OCI-LY3 (cell line): ENCODE measurements at regions not wholly inside any gene's neighbourhood (a gene's known extent, or its start where the extent isn't known, plus 50 kb on each side); places are given as distances from the start of the nearest gene placed in this dataset.

Source experiments
- H2AFZ ChIP-seq: fragments of 200-600, 300-600 bp; shearing (Covaris generic); 2 replicates; pipeline ENCODE4 v1.6.0; 2014; ENCODE audit warnings: antibody characterized with exemption, low read depth, low read length
- H3K27ac ChIP-seq: fragments of 200-600, 300-600 bp; sonication (generic); 2 replicates; pipeline ENCODE4 v1.5.1; 2014; ENCODE audit warnings: mild to moderate bottlenecking, low read length, moderate library complexity, mixed read lengths
- H3K27me3 ChIP-seq: fragments of 200-600, 300-600 bp; sonication (generic); 2 replicates; pipeline ENCODE4 v1.6.1; 2014; ENCODE audit warnings: low read depth, low read length, mixed read lengths
- H3K36me3 ChIP-seq: fragments of 200-600, 300-600 bp; sonication (generic); replicated peaks from 2 replicates; pipeline ENCODE3; 2014; ENCODE audit warnings: low read depth, low read length, mixed read lengths
- H3K4me1 ChIP-seq: fragments of 300-600, 200-600 bp; sonication (generic); 2 replicates; pipeline ENCODE4 v1.6.1; 2014; ENCODE audit warnings: low read length, mixed read lengths
- H3K4me2 ChIP-seq: fragments of 200-600, 300-600 bp; sonication (generic); 2 replicates; pipeline ENCODE4 v1.6.1; 2014; ENCODE audit warnings: low read length, mixed read lengths
- H3K4me3 ChIP-seq: fragments of 300-600, 200-600 bp; sonication (generic); 2 replicates; pipeline ENCODE4 v1.5.1; 2014; ENCODE audit warnings: antibody characterized with exemption, mild to moderate bottlenecking, low read length, moderate library complexity
- H3K79me2 ChIP-seq: fragments of 300-600, 200-600 bp; shearing (Covaris generic); 2 replicates; pipeline ENCODE4 v1.6.1; 2014; ENCODE audit warnings: mild to moderate bottlenecking, low read length, mixed read lengths
- H3K9ac ChIP-seq: fragments of 300-600, 200-600 bp; shearing (Covaris generic); 2 replicates; pipeline ENCODE4 v1.6.0; 2014; ENCODE audit warnings: mild to moderate bottlenecking, low read length, moderate library complexity
- H3K9me3 ChIP-seq: fragments of 200-600, 300-600 bp; shearing (Covaris generic); 2 replicates; pipeline ENCODE4 v1.6.1; 2014; ENCODE audit warnings: low read length, mixed read lengths; ENCODE audit not compliant: insufficient read depth
- H4K20me1 ChIP-seq: fragments of 200-600, 300-600 bp; sonication (generic); 2 replicates; pipeline ENCODE4 v1.6.1; 2016; ENCODE audit warnings: low read length, mixed read lengths; ENCODE audit not compliant: insufficient read depth
- EZH2phosphoT487 ChIP-seq: fragments of 200-600 bp; shearing (Covaris generic); IDR thresholded peaks from 2 replicates; pipeline ENCODE4 v1.6.1; 2018; ENCODE audit warnings: antibody characterized with exemption, mixed run types, low read depth
- TF ChIP-seq, protein P1 (sequence below): fragments of 200-600, 300-600 bp; sonication (generic); IDR thresholded peaks from 2 replicates; pipeline ENCODE4 v1.5.1; 2014; ENCODE audit warnings: antibody characterized with exemption, low read length, low read depth

DNA sequence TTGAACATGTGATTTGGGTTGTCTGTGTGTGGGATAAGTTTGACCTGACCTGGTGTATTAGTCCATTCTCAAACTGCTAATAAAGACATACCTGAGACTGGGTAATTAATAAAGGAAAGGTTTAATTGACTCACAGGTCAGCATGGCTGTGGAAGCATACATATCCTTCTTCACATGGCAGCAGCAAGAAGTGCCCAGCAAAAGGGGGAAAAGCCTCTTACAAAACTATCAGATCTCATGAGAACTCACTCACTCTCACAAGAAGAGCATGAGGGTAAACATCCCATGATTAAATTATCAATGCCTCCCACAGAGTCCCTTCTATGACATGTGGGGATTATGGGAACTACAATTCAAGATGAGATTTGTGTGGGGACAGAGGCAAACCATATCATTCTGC is 94.0 kb upstream of the PPM1H start:
- Histone ChIP-seq H3K36me3 (no peaks in the 10 kb centered on the region), H2AFZ (no peak overlapping the region), H3K9me3 (no peaks in the 10 kb centered on the region), H4K20me1 (no peaks in the 10 kb centered on the region), H3K79me2 (no peaks in the 10 kb centered on the region), H3K4me1 (peaks cover 4% of the 10 kb centered on the region; the same call in 1 of the 2 replicates), H3K27ac (no peak overlapping the region), H3K9ac (no peak overlapping the region), H3K4me3 (no peak overlapping the region), H3K4me2 (no peak overlapping the region), H3K27me3 (no peaks in the 10 kb centered on the region)
- TF ChIP-seq, protein P1, sequence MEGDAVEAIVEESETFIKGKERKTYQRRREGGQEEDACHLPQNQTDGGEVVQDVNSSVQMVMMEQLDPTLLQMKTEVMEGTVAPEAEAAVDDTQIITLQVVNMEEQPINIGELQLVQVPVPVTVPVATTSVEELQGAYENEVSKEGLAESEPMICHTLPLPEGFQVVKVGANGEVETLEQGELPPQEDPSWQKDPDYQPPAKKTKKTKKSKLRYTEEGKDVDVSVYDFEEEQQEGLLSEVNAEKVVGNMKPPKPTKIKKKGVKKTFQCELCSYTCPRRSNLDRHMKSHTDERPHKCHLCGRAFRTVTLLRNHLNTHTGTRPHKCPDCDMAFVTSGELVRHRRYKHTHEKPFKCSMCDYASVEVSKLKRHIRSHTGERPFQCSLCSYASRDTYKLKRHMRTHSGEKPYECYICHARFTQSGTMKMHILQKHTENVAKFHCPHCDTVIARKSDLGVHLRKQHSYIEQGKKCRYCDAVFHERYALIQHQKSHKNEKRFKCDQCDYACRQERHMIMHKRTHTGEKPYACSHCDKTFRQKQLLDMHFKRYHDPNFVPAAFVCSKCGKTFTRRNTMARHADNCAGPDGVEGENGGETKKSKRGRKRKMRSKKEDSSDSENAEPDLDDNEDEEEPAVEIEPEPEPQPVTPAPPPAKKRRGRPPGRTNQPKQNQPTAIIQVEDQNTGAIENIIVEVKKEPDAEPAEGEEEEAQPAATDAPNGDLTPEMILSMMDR = no peak
- TF ChIP-seq EZH2phosphoT487 = no peak

DNA sequence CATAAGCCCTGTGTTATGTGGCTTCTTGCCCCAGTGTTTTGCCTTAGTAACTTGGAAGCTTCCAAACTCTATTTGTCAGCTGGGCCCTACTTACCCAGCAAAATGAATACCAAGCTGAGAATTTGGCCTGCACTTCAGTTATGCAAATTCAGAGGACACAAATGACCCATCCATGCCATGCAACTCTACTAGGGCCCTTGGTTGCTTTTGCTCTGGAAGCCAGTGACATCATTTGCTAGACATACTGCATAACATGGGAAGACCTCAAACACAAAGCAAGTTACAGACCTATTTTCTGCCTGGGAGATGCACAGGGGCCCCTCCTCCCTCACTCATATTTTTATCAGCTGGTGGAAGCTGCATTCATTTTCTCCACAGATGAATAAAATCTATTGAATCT is 90.2 kb upstream of the PPM1H start:
- no peak overlapping the region for H3K27ac ChIP-seq
- H2AFZ ChIP-seq = no peak overlapping the region
- no peaks in the 10 kb centered on the region for H4K20me1 ChIP-seq
- H3K27me3 ChIP-seq = no peaks in the 10 kb centered on the region
- no peak overlapping the region for H3K9ac ChIP-seq
- no peaks in the 10 kb centered on the region for H3K36me3 ChIP-seq
- H3K9me3 ChIP-seq = no peaks in the 10 kb centered on the region
- TF ChIP-seq, protein P1 = no peak
- no peak for TF ChIP-seq EZH2phosphoT487
- no peak overlapping the region for H3K4me2 ChIP-seq
- H3K4me3 ChIP-seq = no peak overlapping the region
- H3K79me2 ChIP-seq = no peaks in the 10 kb centered on the region
- H3K4me1 ChIP-seq = peaks cover 7% of the 10 kb centered on the region; the same call in 1 of the 2 replicates

DNA sequence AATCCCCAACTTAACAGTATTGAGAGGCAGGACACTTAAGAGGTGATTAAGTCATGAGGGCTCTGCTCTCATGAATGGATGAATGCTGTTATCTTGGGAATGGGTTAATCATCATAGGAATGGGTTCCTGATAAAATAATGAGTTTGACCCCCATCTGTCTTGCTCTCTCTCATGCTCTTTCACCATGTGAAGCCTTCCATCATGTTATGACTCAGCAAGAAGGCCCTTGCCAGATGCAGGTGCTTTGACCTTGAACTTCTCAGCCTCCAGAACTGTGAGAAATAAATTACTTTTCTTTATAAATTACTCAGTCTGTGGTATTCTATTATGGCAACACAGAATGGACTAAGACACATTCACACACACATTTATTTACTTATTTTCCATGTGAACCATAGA is 89.0 kb upstream of the PPM1H start:
- Histone ChIP-seq H3K27me3 (no peaks in the 10 kb centered on the region), H3K4me3 (no peak overlapping the region), H3K79me2 (no peaks in the 10 kb centered on the region), H3K27ac (no peak overlapping the region), H3K36me3 (no peaks in the 10 kb centered on the region), H4K20me1 (no peaks in the 10 kb centered on the region), H2AFZ (no peak overlapping the region), H3K9ac (no peak overlapping the region), H3K9me3 (no peaks in the 10 kb centered on the region), H3K4me1 (peaks cover 7% of the 10 kb centered on the region; the same call in 1 of the 2 replicates), H3K4me2 (no peak overlapping the region)
- no peak for TF ChIP-seq EZH2phosphoT487
- TF ChIP-seq, protein P1 = no peak

DNA sequence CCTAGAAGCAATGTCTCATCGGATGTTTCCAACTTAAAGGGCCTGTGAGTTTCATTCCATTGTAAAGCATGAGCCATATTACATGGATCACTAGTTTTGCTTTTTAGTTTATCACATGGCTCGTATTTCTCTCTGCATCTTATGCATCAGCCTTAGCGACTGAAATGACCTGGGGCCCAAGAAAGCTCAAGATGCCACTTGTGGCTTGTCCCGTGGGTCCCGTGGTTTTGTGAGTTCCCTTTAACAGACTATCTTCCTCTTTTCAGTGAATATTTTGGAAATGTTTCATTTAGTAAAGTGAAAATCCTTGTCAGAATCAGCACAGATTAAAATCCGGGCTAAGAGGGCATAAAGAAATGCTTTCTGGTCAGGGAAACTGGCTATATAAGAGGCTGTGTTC is 86.2 kb upstream of the PPM1H start:
- Histone ChIP-seq H4K20me1 (no peaks in the 10 kb centered on the region), H3K9ac (no peak overlapping the region), H3K79me2 (no peaks in the 10 kb centered on the region), H3K4me2 (no peak overlapping the region), H3K4me3 (no peak overlapping the region), H3K36me3 (no peaks in the 10 kb centered on the region), H3K27me3 (no peaks in the 10 kb centered on the region), H3K4me1 (peaks cover 7% of the 10 kb centered on the region; the same call in 1 of the 2 replicates), H3K9me3 (no peaks in the 10 kb centered on the region), H3K27ac (no peak overlapping the region), H2AFZ (no peak overlapping the region)
- TF ChIP-seq, protein P1 = no peak
